Dedifferentiated amniotic fluid mesenchymal stem cell (primary cell): ENCODE measurements at regions not wholly inside any gene's neighbourhood (a gene's known extent, or its start where the extent isn't known, plus 50 kb on each side); places are given as distances from the start of the nearest gene placed in this dataset.
A peak's percentile ranks its signal among the peaks of the same experiment; 100 is the strongest.
"Not testable (repeated sequence)": the region's sequence is repeated elsewhere in the genome, so short reads cannot be mapped to it uniquely, and the experiment has no call there.

Experiments used
- DNase-seq: peaks from one replicate; pipeline ENCODE4 v3.0.0-alpha.2; 2016; ENCODE audit errors: extremely low spot score

GRCh38 chr3:187540847-187541246, 129.3 kb downstream of the SST start:
- no peak for DNase-seq

GRCh38 chr3:187536185-187536584, 134.0 kb downstream of the SST start:
- DNase-seq = no peak

GRCh38 chr3:187533797-187534196, 136.4 kb downstream of the SST start:
- DNase-seq = no peak

GRCh38 chr3:187531831-187532230, 138.4 kb downstream of the SST start:
- no peak for DNase-seq

GRCh38 chr3:187522890-187523289, 147.3 kb downstream of the SST start:
- no peak for DNase-seq

GRCh38 chr3:187522293-187522692, 147.9 kb downstream of the SST start:
- no peak for DNase-seq

- no peak for DNase-seq
Observed at GRCh38 chr3:187521546-187521945, 148.6 kb downstream of the SST start.

GRCh38 chr3:187520027-187520945, 149.9 kb downstream of the SST start:
- no peak for DNase-seq

GRCh38 chr3:187519428-187519890, 150.7 kb downstream of the SST start:
- DNase-seq = peak; percentile 20

GRCh38 chr3:187518616-187519015, 150.4 kb downstream of the RTP4 start:
- DNase-seq = no peak

GRCh38 chr3:187518207-187518606, 150.0 kb downstream of the RTP4 start:
- DNase-seq = no peak

- peak; percentile 72 for DNase-seq
Observed at GRCh38 chr3:187516446-187517185, 148.4 kb downstream of the RTP4 start.

- DNase-seq = no peak
Observed at GRCh38 chr3:187507905-187508304, 139.7 kb downstream of the RTP4 start.

- DNase-seq = peak; percentile 28
Observed at GRCh38 chr3:187507266-187507665, 139.1 kb downstream of the RTP4 start.

- no peak for DNase-seq
Observed at GRCh38 chr3:187504435-187504834, 136.2 kb downstream of the RTP4 start.

GRCh38 chr3:187498211-187498724, 130.1 kb downstream of the RTP4 start:
- DNase-seq = no peak

- DNase-seq = no peak
Observed at GRCh38 chr3:187497052-187497451, 128.9 kb downstream of the RTP4 start.

GRCh38 chr3:187494056-187494455, 125.9 kb downstream of the RTP4 start:
- not testable (repeated sequence) for DNase-seq

GRCh38 chr3:187491371-187491770, 123.2 kb downstream of the RTP4 start:
- DNase-seq = no peak

- no peak for DNase-seq
Observed at GRCh38 chr3:187490366-187490765, 122.2 kb downstream of the RTP4 start.

GRCh38 chr3:187484547-187485295, 116.5 kb downstream of the RTP4 start:
- DNase-seq = no peak

- DNase-seq = no peak
Observed at GRCh38 chr3:187481426-187481825, 113.2 kb downstream of the RTP4 start.
